PC-3 (cell line): ENCODE measurements at regions not wholly inside any gene's neighbourhood (a gene's known extent, or its start where the extent isn't known, plus 50 kb on each side); places are given as distances from the start of the nearest gene placed in this dataset.

ENCODE experiments used
- ATAC-seq: fragments of 200-7000 bp; cut with Tn5 transposase; 2 replicates; pipeline ENCODE4 v1.9.1; 2020; ENCODE audit warnings: mild to moderate bottlenecking, moderate library complexity
- BruUV-seq: library from RNA; stranded (reverse); fragments of 400-500 nt; replicated peaks from 2 replicates; lab custom pipeline; 2021; lab: Mats Ljungman, UMichigan
- CTCF ChIA-PET: fragments of 300-600 bp; sonication (Branson Sonifier 250); formaldehyde crosslinking; loops from one replicate; lab custom pipeline; 2022; ENCODE audit warnings: antibody characterized with exemption; lab: Charles Lee
- POLR2A ChIA-PET: fragments of 300-600 bp; sonication (Branson Sonifier 250); formaldehyde crosslinking; loops from one replicate; lab custom pipeline; 2022; ENCODE audit warnings: antibody characterized with exemption; ENCODE audit not compliant: unreplicated experiment; lab: Charles Lee
- DNase-seq: peaks from one replicate; pipeline ENCODE4 v3.0.0-alpha.2; 2015
- H2AFZ ChIP-seq: fragments of 300-600 bp; sonication (generic); 2 replicates; pipeline ENCODE4 v1.6.0; 2016; ENCODE audit warnings: antibody characterized with exemption, low read length
- H3F3A ChIP-seq: fragments of 300-600 bp; sonication (generic); one replicate; pipeline ENCODE4 v1.6.0; 2017; ENCODE audit warnings: antibody characterized with exemption, low read length, control low read depth, mild to moderate bottlenecking; ENCODE audit not compliant: unreplicated experiment
- H3K27ac ChIP-seq: fragments of 300-600 bp; sonication (generic); 2 replicates; pipeline ENCODE4 v1.5.1; 2016; ENCODE audit warnings: mild to moderate bottlenecking, low read length
- H3K27me3 ChIP-seq: fragments of 300-600 bp; sonication (generic); 2 replicates; pipeline ENCODE4 v1.6.1; 2016; ENCODE audit warnings: low read length, mixed read lengths
- H3K36me3 ChIP-seq: fragments of 300-600 bp; sonication (generic); 2 replicates; pipeline ENCODE4 v1.6.1; 2016; ENCODE audit warnings: low read depth, mixed run types, low read length, mixed read lengths
- H3K4me1 ChIP-seq: fragments of 300-600 bp; sonication (generic); 2 replicates; pipeline ENCODE4 v1.5.1; 2016; ENCODE audit warnings: low read length; ENCODE audit not compliant: insufficient read depth
- H3K4me2 ChIP-seq: fragments of 300-600 bp; sonication (generic); 2 replicates; pipeline ENCODE4 v1.6.0; 2016; ENCODE audit warnings: low read length
- H3K4me3 ChIP-seq: fragments of 300-600 bp; sonication (generic); 2 replicates; pipeline ENCODE4 v1.5.1; 2016; ENCODE audit warnings: mild to moderate bottlenecking, low read length, mixed read lengths
- H3K79me2 ChIP-seq: fragments of 300-600 bp; sonication (generic); 2 replicates; pipeline ENCODE4 v1.6.1; 2017; ENCODE audit warnings: low read length, mixed read lengths
- H3K9ac ChIP-seq: fragments of 300-600 bp; sonication (generic); 2 replicates; pipeline ENCODE4 v1.6.0; 2016; ENCODE audit warnings: mild to moderate bottlenecking, low read length
- H3K9me2 ChIP-seq: fragments of 300-600 bp; sonication (generic); replicated peaks from 2 replicates; pipeline ENCODE4 v1.6.1; 2016; ENCODE audit warnings: mixed run types, low read length, mixed read lengths
- H3K9me3 ChIP-seq: fragments of 300-600 bp; sonication (generic); 2 replicates; pipeline ENCODE4 v1.6.1; 2016; ENCODE audit warnings: low read length, mixed read lengths
- H4K20me1 ChIP-seq: fragments of 300-600 bp; sonication (generic); 2 replicates; pipeline ENCODE4 v1.6.1; 2016; ENCODE audit warnings: low read length, mixed read lengths
- EZH2 ChIP-seq: fragments of 300-600 bp; sonication (generic); IDR thresholded peaks from one replicate; pipeline ENCODE4 v1.6.1; 2017; ENCODE audit warnings: antibody characterized with exemption, mild to moderate bottlenecking, low read length; ENCODE audit not compliant: unreplicated experiment
- EZH2phosphoT487 ChIP-seq: fragments of 300-600 bp; sonication (generic); IDR thresholded peaks from 2 replicates; pipeline ENCODE4 v1.6.1; 2018; ENCODE audit warnings: mild to moderate bottlenecking, antibody characterized with exemption, low read length, borderline replicate concordance
- intact Hi-C: fragments of 100-400 bp; cut with micrococcal nuclease; formaldehyde crosslinking; loops from 2 replicates; pipeline ENCODE4 v1.9.0; 2023
- TF ChIP-seq, protein P1 (sequence below): fragments of 300-600 bp; sonication (generic); conservative IDR thresholded peaks from 2 replicates; pipeline ENCODE4 v1.5.1; 2017; ENCODE audit warnings: antibody characterized with exemption, low read depth, mild to moderate bottlenecking, low read length

DNA sequence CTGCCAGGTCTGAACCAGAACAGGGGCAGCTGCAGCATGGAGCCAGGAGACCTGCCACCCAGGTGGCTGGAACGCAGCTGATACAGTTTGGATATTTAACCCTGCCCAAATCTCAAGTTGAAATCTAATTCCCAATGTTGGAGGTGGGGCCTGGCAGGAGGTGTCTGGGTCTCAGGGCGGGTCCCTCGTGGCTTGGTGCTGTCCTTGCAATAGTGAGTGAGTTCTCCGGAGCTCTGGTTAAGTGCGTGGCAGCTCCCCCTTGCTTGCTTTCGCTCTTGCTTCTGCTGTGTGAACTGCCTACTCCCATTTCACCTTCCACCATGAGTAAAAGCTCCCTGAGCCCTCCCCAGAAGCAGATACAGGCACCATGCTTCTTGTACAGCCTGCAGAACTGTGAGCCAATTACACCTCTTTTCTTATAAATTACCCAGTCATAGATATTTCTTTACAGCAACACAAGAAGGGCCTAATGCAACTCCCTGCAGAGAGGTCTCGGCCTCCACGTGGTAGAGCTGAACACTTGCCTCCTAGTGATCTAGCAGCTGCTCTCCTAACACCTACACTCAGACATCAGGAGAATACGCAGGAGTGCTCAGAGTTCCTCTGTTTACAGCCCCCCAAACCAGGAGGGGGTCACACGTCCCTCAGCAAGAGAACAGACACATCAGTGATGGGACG is 203.7 kb downstream of the CTTN start:
- no peaks in the 10 kb centered on the region for H3F3A ChIP-seq
- no peaks in the 10 kb centered on the region for H3K27me3 ChIP-seq
- no peaks in the 10 kb centered on the region for H3K9me2 ChIP-seq
- H3K4me1 ChIP-seq = no peaks in the 10 kb centered on the region
- TF ChIP-seq EZH2 (no peak), EZH2phosphoT487 (no peak)
- TF ChIP-seq, protein P1, sequence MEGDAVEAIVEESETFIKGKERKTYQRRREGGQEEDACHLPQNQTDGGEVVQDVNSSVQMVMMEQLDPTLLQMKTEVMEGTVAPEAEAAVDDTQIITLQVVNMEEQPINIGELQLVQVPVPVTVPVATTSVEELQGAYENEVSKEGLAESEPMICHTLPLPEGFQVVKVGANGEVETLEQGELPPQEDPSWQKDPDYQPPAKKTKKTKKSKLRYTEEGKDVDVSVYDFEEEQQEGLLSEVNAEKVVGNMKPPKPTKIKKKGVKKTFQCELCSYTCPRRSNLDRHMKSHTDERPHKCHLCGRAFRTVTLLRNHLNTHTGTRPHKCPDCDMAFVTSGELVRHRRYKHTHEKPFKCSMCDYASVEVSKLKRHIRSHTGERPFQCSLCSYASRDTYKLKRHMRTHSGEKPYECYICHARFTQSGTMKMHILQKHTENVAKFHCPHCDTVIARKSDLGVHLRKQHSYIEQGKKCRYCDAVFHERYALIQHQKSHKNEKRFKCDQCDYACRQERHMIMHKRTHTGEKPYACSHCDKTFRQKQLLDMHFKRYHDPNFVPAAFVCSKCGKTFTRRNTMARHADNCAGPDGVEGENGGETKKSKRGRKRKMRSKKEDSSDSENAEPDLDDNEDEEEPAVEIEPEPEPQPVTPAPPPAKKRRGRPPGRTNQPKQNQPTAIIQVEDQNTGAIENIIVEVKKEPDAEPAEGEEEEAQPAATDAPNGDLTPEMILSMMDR = no peak
- no peak overlapping the region for H3K9ac ChIP-seq
- no peak overlapping the region for H2AFZ ChIP-seq
- H3K4me3 ChIP-seq = no peak overlapping the region
- ATAC-seq (no peak), DNase-seq (no peak)
- ChIA-PET CTCF (no interaction called here), POLR2A (no interaction called here)
- H3K4me2 ChIP-seq = no peak overlapping the region
- BruUV-seq = no TSS peak
- H3K27ac ChIP-seq = no peak overlapping the region
- no peaks in the 10 kb centered on the region for H3K9me3 ChIP-seq
- no peaks in the 10 kb centered on the region for H3K79me2 ChIP-seq
- no peaks in the 10 kb centered on the region for H3K36me3 ChIP-seq
- intact Hi-C loops = no loop called here
- H4K20me1 ChIP-seq = no peaks in the 10 kb centered on the region

- Histone ChIP-seq H4K20me1 (no peaks in the 10 kb centered on the region), H3K79me2 (no peaks in the 10 kb centered on the region), H3F3A (no peaks in the 10 kb centered on the region), H3K9me2 (no peaks in the 10 kb centered on the region), H3K9ac (no peak overlapping the region), H3K9me3 (no peaks in the 10 kb centered on the region), H3K27ac (no peak overlapping the region), H3K4me3 (no peak overlapping the region), H3K4me2 (no peak overlapping the region), H3K36me3 (no peaks in the 10 kb centered on the region), H3K27me3 (no peaks in the 10 kb centered on the region), H3K4me1 (no peaks in the 10 kb centered on the region), H2AFZ (no peak overlapping the region)
- intact Hi-C loops = no loop called here
- ATAC-seq (no peak), DNase-seq (no peak)
- TF ChIP-seq, protein P1 = no peak
- TF ChIP-seq EZH2phosphoT487 (no peak), EZH2 (no peak)
- ChIA-PET CTCF (no interaction called here), POLR2A (no interaction called here)
- BruUV-seq = no TSS peak
Measured at GRCh38 chr11:70603114-70603755, 204.9 kb downstream of the CTTN start.

DNA sequence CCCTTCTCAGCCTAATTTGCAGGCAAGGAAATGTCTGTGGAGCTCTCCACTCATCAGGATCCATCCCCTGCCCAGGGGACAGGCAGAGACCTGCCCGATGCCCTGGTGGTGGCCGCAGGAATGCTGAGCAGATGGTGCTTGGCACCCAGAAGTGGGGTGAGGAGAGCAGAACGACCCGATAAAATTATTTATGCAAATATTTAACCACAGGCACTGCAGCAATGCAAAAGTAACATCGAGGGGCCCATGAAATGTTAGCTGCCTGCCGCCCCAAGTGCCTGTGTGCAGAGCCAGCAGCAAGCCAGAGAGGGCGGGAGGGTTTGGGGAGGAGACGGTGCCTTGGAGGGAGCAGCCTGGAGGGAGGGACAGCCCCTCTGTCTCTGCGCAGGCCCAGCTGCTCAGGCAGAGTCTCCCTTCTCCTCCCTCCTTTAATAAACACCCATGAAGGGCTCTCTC is 205.5 kb downstream of the CTTN start:
- BruUV-seq = no TSS peak
- intact Hi-C loops = no loop called here
- DNase-seq = no peak
- Histone ChIP-seq H3K9me2 (no peaks in the 10 kb centered on the region), H2AFZ (no peak overlapping the region), H3K36me3 (no peaks in the 10 kb centered on the region), H3K9me3 (no peaks in the 10 kb centered on the region), H3K4me1 (no peaks in the 10 kb centered on the region), H4K20me1 (no peaks in the 10 kb centered on the region), H3F3A (no peaks in the 10 kb centered on the region), H3K79me2 (no peaks in the 10 kb centered on the region), H3K27ac (no peak overlapping the region), H3K4me3 (no peak overlapping the region), H3K27me3 (no peaks in the 10 kb centered on the region), H3K9ac (no peak overlapping the region), H3K4me2 (no peak overlapping the region)
- CTCF ChIA-PET = no interaction called here
- POLR2A ChIA-PET = no interaction called here
- ATAC-seq = no peak
- TF ChIP-seq EZH2phosphoT487 = no peak
- TF ChIP-seq, protein P1 = no peak
- TF ChIP-seq EZH2 = no peak
